ENCODE measurements at regions not wholly inside any gene's neighbourhood (a gene's known extent, or its start where the extent isn't known, plus 50 kb on each side); places are given as distances from the start of the nearest gene placed in this dataset.
A peak's percentile ranks its signal among the peaks of the same experiment; 100 is the strongest.

DNA sequence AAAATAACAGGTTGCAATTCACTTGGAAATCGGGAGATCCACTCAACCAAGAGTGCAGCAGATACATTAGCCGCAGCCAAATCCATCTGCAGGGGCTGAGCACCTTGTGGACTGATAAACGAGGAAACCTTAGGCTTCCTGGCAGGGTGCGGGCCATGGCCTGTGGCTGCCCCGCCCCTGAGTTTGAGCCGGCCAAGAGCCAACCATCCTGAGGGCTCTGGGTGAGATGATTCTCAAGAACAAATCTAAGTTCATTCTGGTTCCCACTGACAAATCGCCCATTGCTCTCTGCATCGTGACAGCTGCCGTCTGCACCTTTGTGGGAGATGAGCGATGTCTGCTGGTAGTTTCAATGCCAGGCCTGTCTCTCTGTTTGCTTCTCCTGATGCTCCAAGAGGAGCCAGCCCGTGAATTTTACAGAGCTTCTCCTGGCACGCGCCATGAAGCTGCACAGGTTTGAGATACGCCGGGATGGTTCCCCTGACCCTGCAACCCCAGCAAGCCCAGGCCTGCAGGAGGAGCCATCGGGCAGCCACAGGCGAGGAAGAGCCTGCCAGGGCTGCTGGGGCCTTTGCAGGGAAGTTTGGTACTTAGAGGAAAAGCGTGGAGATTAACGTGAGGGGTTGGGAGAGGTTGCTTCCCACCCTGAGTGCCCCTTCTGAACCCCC lies 154.0 kb downstream of the OLFM1 start:
- DNase-seq = peak; percentile 46

DNA sequence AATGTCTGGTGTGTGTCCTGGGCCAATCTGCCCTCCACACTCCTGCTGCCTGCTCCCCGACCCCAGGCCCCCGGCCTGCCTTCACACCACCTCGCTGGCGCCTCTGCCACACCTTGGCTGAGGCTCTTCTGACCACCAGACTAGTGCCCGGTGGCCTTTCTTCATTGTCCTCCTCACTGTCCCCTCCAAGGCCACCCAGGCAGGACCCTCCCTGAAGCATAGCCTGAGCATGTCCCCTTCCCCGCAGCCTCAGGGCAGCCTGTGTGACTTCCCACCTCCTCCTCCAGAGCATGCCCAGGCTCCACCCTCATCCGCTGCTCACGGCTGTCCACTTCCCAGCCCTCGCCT lies 154.6 kb downstream of the OLFM1 start:
- DNase-seq = no peak

DNA sequence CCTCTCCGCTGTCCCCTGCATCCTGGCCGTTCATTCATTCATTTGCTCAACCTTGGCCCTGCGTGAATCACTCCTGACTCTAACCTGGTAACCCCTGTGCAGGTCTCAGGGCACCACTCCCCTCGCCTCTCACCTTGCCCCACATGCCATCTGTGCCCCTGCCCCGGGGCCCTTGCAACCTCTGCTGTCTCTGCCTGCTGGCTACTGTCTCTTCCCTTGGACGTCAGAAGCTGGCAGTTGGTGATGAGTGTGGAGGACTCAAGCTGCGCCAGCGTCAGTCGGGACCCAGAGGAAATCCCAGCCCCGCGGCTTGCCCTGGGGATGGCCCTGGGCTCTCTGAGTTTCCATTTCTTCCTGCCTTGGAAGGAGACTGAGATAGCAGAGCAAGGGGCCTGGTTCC lies 154.9 kb downstream of the OLFM1 start:
- DNase-seq = no peak

DNA sequence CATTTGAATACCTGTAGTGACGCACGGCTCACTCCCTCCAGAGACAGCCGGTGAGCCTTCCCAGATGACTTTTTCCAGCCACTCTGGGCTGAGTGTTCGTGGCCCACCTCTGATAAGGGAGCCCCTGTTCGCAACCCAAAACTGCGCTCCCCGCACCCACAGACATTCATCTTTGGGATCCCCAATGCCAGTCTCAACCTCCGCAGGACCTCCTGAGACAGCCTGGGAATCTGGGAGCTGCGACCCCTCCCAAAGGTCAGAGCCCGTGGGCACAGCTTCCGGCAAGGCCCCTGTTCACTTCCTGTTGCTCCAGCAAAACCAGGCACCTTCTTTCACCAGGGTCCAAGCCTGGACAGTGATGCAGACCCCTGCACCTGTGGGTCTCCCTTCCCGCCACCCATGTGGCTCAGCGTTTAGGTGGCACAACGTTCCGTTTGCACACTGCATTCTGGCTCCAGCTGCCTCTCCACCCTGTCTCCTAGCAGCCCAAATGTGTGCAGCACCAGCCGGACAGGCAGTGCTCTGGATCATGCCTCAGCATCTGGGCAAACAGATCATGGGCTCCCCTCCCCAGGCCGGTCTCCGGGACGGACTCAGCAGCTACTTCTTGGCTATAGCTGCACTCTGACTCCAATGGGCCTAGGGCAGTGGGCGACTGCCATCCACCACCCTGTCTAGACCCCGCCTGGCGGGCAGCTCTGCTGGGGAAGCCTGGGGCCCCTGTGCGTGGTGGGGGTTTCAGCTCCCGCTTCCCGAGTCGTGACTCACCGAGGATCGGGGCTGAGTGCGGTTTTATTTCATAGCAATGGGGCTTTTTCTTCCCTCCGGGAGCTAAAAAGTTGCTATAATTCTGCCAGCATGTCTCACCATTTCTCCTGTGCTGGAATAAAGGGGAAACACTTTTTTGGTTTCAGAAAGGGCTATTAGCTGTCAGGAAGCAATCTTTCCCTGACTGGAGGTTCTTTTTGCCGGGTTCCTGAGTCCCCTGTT lies 156.0 kb downstream of the OLFM1 start:
- no peak for DNase-seq

DNA sequence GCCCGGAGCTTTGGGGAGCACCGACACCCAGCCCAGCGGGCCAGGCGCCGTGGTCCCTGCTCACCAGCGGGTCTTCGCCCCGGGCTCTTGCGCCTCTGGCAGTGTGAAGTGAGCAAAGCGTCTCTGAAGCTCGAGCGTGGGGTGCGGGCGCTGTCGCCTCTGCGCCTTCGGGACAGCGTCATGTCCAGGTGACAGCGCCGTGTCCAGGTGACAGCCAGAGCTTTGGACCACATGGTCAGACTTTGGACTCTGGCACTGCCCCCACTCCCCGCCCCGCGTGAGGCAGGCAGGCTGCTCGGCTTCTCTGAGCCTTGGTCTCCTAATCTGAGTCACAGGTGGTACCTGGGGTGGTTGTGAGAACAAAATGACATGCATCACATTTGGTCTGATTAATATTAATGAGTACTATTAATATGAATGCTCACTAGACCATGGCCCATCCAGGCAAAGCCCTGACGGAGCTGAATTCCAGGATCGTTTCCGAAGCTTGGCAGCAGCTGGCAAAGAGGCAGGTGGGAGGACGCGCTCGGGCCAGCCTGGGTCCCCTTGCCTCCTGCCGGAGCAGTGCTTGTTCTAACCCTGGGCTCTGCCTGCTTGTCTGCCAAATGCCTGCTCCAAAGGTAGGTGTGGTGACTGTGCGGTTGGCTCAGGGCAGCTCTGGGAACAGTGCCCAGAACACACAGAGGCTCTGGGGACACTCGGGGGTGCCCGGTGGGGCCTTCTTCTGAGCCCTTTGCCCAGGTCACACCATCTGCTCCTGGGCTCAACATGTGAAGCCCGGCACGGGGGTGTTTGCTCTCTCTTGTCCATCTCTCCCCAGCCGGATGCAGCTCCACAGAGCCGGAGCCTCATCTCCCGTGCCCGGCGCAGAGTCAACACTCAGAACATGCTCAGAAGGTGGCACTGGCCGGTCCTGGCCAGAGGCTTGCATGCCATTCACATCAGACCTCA lies 157.1 kb downstream of the OLFM1 start:
- DNase-seq = peak; percentile 64

DNA sequence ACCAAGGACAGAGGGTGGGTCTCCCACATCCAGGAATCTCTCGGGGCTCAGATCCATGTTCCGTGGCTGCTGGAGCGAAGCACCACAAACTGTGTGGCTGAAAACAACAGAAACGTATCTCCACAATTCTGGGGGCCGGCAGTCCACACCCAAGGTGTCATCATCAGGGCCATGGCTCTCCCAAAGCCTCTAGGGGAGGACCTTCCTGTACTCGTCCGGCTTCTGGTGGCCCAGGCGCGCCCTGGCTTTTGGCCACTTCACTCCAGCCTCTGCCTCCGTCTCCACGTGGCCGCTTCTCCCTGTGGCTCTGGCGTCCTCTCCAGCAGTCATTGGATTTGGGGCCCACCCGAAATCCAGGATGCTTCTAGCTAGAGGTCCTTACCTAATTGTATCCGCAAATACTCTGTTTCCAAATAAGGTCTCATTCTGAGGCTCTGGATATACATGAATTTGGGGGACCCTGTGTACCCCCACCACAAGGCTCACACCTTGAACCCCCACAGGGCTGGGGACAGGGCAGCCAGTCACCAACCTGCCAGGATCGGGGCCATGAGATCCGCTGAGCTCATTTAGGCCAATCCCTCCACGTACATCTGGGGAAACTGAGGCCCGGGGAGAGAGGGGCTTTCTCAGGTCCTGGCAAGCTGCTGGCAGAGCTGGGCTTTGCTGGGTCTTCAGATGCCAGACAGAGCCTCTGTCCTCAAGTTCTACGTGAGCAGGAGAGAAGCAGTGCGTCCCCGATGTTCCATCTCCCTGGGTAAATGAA lies 158.2 kb downstream of the OLFM1 start:
- DNase-seq = no peak

DNA sequence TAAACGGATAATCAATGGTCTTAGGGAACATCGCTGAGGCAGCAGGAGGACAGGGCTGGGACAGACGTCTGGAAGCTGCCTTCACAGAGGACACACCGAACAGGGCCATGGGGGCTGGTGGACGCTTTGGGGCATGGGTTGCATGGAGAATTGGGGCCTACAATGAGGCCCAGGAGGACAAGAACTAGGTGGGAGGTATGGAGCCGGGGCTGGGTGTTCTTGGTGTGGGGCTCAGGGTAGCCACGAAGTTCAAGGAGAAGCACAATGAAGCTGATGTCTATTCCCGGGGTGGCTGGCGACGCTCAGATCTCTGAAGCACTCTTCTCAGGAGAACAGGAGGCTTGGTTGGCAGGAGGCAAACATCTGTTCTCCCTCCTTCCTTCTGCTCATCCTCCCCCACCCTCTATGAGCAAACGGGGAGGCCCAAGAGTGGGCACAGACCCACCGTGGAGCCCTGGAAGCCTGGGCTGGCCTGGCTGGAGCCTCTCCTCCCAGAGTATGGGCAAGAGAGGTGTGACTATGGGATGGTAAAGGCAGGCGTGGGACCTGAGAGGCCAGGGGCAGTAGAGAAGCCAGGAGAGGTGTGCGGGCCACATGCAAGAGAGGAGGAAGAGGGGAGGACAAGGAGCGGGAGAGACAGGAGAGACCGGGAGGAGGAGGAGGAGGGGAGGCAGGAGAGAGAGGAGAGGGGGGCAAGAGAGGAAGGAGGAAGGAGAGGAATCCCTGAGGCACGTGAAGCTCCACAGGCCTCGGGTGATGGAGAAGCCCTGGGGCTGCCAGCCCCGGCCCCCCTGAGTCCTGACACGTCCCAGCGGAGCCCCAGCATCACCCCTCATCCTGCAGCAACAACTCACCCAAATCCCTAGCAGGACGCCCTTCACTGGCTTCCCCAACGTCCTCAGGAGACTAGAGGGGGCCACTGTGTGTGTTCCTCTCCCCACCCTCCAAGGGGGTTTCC lies 159.1 kb downstream of the OLFM1 start:
- no peak for DNase-seq

DNA sequence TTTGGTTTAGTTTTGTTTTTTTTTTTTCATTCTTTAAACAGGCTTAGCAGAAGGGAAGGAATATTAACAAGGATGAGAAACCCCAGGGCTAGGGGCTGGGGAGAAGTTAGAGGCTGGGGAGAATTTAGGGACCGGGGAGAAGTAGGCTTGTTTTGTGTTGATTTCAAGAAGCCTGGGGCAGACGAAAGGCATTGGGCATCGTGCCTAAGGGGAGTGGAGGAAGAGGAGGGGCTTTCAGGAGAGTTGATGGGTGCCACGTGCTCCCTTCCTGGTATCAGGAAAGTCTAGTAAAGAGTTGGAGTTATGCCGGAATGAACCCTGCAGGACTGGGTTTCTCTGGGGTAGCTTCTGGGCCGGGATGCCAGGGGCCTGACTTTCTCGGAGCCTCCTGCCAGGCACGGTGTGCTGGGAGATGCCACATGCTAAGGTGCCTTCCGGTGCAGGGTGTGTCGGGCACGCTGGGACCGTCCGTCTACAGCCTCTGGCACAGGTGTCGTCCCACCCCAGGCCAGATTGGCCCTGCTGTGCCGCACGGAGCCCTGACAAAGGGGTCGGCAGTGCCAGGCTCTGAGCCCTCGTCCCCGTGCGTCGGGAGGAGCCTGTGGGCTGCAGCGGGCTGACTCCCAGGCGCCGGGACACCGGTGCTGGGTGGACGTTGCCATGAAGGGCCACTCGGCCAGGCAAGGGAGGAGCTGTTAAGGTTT lies 159.9 kb downstream of the OLFM1 start:
- no peak for DNase-seq

DNA sequence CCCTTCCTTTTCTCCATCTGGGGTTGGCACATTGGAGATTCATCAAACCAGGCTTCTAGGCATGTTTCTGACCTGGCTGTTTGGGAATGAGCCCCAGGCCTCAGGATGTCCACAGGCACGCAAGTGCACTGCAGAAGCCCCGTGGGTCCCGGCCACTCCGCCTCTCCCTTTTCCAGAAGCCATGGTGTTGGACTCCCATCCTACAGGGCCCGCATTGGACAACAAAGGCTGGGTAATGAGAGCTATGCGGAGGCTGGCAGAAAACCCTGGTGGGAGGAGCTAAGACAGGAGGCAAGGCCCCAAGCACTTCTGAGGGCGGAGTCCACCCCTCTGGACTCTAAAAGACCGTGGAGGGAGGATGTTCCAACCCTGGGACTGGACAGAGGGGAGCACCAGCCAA lies 160.6 kb downstream of the OLFM1 start:
- DNase-seq = no peak

DNA sequence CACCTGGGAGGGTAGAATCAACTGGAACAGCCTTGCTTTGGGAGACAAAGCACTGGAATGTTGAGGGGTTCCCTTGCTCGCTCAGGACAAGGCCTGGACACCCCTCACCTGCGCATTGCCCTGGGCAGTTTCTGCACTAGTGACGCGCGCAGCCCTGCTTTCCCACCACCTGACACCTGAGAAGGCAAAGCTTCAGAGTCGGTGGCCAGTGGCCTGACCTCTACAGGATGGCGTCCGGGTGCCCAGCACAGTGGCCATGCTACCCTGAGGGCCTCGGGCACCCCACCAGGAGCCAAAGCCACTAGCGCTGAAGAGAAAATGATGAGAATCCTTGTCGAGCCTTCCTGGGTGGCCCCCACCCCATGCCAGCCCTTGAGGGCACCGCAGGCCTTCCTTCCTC lies 161.3 kb downstream of the OLFM1 start:
- DNase-seq = no peak

DNA sequence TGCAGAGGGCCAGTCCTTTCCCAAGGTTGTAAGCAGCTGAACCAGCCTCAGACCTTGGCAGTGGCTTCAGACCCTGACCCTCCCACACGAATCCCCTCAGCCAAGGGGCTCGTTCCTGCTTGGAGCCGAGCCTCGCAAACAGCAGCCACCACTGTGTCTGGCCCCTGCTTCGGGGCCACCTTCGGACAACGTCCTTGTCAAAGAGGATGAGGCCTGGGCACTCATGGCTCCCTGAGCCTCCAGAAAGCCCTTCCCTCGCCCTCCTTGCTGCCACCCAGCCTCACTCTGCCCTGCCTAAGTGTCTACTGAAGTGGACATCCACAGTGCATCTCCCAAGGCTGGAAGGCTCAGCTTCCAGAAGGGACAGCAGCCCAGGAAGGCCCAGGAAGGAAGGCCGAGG lies 161.7 kb downstream of the OLFM1 start:
- no peak for DNase-seq

DNA sequence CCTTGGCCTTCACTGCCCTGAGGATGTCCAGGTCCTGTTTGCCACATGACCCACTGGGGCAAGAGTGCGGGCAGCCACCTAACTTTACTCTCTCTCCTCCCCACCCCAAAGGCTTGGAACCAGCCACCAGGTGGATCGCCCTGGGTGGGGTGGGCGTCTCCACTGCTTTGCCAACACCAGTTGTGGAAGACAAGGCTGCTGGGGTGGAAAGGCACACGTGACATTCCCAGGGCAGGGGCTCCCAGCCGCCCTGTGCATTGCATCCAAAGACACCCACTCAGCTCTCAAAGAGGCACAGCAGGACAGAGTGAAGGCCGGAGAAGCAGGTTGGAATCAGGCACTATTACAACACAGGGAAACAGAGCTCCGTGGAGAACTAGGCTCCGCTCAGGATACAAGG lies 162.2 kb downstream of the OLFM1 start:
- DNase-seq = no peak

DNA sequence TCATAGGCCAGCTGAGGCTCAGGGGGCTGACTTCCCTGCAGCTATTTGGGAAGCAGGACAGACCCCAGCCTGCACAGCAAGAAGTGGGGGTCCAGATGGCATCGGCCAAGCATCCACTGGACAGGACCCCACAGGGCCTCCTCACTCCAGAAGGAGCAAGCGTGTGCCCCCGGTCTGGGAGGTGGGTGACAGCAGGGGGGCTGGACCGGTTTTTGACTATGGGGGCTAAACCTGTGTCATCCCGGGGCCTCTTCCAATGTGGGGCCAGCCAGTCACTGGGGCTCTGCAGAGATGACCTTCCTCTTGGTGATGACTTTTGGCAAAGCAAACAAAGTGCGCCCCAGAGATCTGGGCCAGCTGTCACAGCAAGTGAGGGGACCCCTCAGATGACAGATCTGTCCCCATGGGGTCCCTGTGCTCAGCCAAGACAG lies 163.9 kb downstream of the OLFM1 start:
- no peak for DNase-seq

DNA sequence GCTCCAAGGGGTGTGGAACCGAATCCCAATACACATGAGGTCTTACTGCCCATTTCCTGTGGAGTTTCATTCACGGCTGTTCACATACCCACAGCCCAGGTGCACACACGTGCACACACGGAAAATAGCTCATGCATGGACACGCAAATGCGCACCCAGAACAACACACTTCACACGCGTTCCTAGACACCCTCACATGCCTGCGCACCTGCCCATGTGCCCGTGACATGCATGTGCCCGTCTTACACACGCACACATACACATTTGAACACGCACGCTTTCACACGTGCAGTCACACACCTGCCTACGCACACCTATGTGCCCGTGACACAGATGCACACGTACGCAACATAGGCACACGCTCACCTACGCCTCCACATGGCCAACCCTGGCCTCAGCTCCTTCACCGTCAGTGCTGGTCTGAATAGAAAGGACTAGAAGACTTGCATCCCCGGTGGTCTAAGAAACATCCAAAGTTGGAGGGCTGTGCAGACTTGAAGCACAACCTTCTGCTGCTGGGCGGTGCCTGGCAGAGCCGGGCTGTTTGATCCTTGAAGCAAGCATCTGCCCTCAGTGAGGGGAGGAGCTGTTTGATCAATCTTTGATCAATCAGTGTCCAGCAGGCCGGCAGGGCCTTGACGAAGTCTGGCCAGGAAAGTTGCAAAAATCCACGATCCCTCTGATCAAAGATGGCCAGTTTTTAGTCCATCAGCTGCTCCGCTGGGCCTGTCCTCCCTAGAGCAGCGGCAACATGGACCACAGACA lies 164.7 kb downstream of the OLFM1 start:
- DNase-seq = no peak

DNA sequence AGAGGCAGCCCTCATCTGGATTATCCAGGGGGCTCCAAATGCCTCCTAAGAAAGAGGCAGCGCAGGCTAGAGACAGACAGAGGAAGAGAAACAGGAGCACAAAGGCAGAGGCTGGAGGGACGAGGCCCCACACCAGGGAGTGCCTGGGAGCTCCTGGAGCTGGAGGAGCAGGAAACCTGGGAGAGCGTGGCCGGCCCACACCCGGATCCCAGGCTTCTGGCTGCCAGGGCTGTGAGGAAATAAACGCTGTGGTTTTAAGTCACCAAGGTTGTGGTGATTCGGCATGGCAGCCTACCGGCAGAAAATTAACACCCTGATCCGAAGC lies 165.5 kb downstream of the OLFM1 start:
- DNase-seq = no peak

DNA sequence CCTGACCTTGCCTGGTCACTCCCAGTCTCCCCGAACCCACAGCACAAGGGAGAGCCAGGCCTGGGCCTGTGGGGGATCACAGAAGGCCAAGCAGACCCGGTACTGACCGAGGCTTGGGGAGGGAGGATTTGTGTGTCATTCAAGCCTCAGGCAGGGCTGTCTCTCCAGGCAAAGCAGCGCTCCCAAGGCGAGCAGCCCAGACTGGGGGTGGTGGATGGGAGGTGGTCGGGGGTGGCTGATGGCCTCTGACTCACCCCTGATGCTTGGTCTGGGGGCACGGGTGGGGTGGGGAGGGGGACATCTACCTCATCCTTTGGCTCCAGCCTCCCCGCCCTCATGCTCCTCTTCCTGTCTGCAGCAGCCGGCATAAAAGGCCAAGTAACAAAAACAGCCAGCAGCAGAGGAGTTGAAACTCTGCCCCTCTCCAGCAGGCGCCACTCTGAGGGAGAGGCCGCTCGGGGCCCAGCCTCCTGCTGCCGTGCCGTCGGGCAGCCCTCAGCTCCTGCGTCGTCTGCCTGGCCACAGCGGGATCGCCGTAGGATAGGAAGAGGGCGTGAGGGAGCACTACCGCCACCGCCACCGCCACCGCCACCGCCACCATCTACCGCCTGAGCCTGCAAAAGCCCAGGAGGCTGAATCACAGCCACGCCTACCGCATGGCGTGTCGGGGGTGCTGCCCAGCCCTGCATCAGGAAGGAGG lies 166.0 kb downstream of the OLFM1 start:
- DNase-seq = no peak

DNA sequence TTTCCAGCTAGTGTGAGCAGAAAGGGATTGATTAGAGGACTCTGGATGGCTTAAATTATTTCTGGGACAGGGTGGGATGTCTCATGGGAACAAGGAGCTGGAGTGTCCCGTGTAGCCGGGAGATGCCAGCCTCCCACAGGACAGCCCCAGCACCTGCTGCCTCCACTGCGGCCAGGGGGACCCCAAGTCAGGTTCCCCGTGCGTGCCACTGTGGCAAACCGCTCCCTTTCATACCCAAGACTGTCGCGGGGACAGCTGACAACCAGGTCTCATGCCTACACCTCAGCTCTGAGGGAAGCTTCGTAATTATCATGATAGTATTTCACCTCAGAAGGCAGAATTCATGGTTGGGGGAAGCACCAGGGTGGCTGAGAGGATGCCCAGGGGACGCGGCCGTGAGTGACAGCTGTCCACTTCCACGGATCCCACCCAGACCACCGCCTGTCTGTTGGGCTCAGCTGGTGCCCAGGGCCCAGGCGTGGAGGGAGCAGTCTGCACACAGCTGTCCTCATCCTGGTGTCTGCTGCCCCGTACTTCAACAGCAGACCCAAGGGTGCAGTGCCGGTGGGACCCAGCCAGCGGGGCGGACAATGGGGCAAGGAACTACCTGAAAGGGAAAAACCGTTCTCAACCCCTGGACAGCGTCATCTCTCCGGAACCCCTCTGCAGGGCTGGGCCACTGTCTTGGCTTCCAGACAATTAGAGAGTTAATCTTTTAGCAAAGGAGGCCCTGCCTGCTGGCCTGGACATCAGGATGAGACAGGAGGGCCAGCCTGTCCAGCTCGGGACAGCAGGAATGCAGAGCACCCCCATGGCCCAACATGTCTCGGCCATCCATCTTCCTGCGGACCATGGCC lies 166.9 kb downstream of the OLFM1 start:
- no peak for DNase-seq
